H1 (cell line): ENCODE measurements at regions not wholly inside any gene's neighbourhood (a gene's known extent, or its start where the extent isn't known, plus 50 kb on each side); places are given as distances from the start of the nearest gene placed in this dataset.

Source experiments
- CTCF ChIA-PET: fragments of 300-600 bp; sonication (Branson Sonifier 250); formaldehyde crosslinking; loops from one replicate; lab custom pipeline; 2021; ENCODE audit not compliant: partially characterized antibody; lab: Charles Lee
- POLR2A ChIA-PET: fragments of 300-600 bp; sonication (Branson Sonifier 250); formaldehyde crosslinking; loops from one replicate; lab custom pipeline; 2021; ENCODE audit warnings: inconsistent platforms; ENCODE audit not compliant: partially characterized antibody; lab: Charles Lee
- DNase-seq, 2 experiments: peaks; one replicate each; pipeline versions ENCODE4 v3.0.0 to v3.0.0-alpha.2; 2010 to 2022; ENCODE audit warnings: low spot score in 2 of 2, low read depth in 1 of 2, mixed read lengths in 1 of 2
- FAIRE-seq: peaks from 2 replicates; lab custom pipeline; 2011; peaks lifted over from hg19 to GRCh38; lab: Jason Lieb, UNC
- H2AFZ ChIP-seq: 2 replicates; pipeline ENCODE4 v1.8.1; 2012; ENCODE audit warnings: low read length, inconsistent platforms
- H2AK5ac ChIP-seq: 2 replicates; pipeline ENCODE4 v1.6.1; 2013; ENCODE audit warnings: low read depth, low read length
- H2BK120ac ChIP-seq: replicated peaks from 2 replicates; pipeline ENCODE3; 2013; ENCODE audit warnings: low read depth, low read length, inconsistent platforms
- H2BK12ac ChIP-seq: 2 replicates; pipeline ENCODE4 v1.6.1; 2013; ENCODE audit warnings: low read depth, low read length
- H2BK15ac ChIP-seq: 2 replicates; pipeline ENCODE4 v1.6.1; 2013; ENCODE audit warnings: low read length
- H2BK20ac ChIP-seq: 2 replicates; pipeline ENCODE4 v1.6.1; 2013; ENCODE audit warnings: low read length
- H2BK5ac ChIP-seq: 2 replicates; pipeline ENCODE4 v1.6.1; 2013; ENCODE audit warnings: low read depth, low read length
- H3K14ac ChIP-seq: 2 replicates; pipeline ENCODE4 v1.6.1; 2013; ENCODE audit warnings: inconsistent platforms; ENCODE audit not compliant: insufficient read length
- H3K18ac ChIP-seq: 2 replicates; pipeline ENCODE4 v1.6.1; 2013; ENCODE audit warnings: low read length; ENCODE audit errors: extremely low read depth
- H3K23ac ChIP-seq: 2 replicates; pipeline ENCODE4 v1.6.1; 2013; ENCODE audit warnings: inconsistent platforms; ENCODE audit not compliant: insufficient read length
- H3K23me2 ChIP-seq: 2 replicates; pipeline ENCODE4 v1.6.1; 2013; ENCODE audit warnings: low read depth, low read length
- H3K27ac ChIP-seq: 2 replicates; pipeline ENCODE4 v1.6.1; 2011; ENCODE audit warnings: low read depth, low read length, inconsistent platforms
- H3K27me3 ChIP-seq, 4 experiments: replicated peaks in 1 of 4; 1 replicate in 1 of 4; 2 replicates in 3 of 4; pipeline versions ENCODE4 v1.6.1 to v1.8.1; 2011 to 2013; ENCODE audit warnings: low read length in 3 of 4, mild to moderate bottlenecking in 3 of 4, inconsistent platforms in 2 of 4, mixed read lengths in 2 of 4, moderate library complexity in 1 of 4; ENCODE audit not compliant: control insufficient read depth in 3 of 4, insufficient read depth in 3 of 4; ENCODE audit errors: extremely low read depth in 1 of 4
- H3K36me3 ChIP-seq, 4 experiments: 2 replicates each; pipeline versions ENCODE4 v1.6.1 to v1.8.1; 2011 to 2013; ENCODE audit warnings: mild to moderate bottlenecking in 4 of 4, low read length in 3 of 4, moderate library complexity in 2 of 4, control low read depth in 1 of 4, inconsistent platforms in 1 of 4; ENCODE audit not compliant: insufficient read depth in 4 of 4, control insufficient read depth in 2 of 4
- H3K4ac ChIP-seq: replicated peaks from 2 replicates; pipeline ENCODE3; 2013; ENCODE audit warnings: low read length, low read depth, mixed read lengths, inconsistent platforms; ENCODE audit not compliant: insufficient read length
- H3K4me1 ChIP-seq, 4 experiments: replicated peaks in 1 of 4; 1 replicate in 1 of 4; 2 replicates in 3 of 4; pipeline versions ENCODE4 v1.6.1 to v1.8.1; 2011 to 2013; ENCODE audit warnings: low read length in 3 of 4, inconsistent platforms in 2 of 4, mixed read lengths in 1 of 4; ENCODE audit not compliant: insufficient read depth in 4 of 4, control insufficient read depth in 3 of 4
- H3K4me2 ChIP-seq, 2 experiments: 2 replicates each; pipeline versions ENCODE4 v1.6.1 to v1.8.1; 2011 to 2013; ENCODE audit warnings: low read depth in 2 of 2, low read length in 2 of 2, control low read depth in 1 of 2, inconsistent platforms in 1 of 2, mild to moderate bottlenecking in 1 of 2; ENCODE audit not compliant: insufficient read depth in 1 of 2
- H3K4me3 ChIP-seq, 4 experiments: fragments of 200-600, 300-600 bp in 1 of 4; sonication (generic), shearing (Covaris generic), sonication (Bioruptor Twin) in 1 of 4; 2 replicates each; pipeline versions ENCODE4 v1.5.1 to v1.8.1; 2011 to 2016; ENCODE audit warnings: low read length in 4 of 4, low read depth in 3 of 4, control low read depth in 2 of 4, inconsistent platforms in 2 of 4, mild to moderate bottlenecking in 2 of 4, mixed read lengths in 1 of 4, moderate library complexity in 1 of 4; ENCODE audit not compliant: insufficient read depth in 2 of 4; ENCODE audit errors: extremely low read depth in 1 of 4
- H3K56ac ChIP-seq: replicated peaks from 2 replicates; pipeline ENCODE3; 2013; ENCODE audit warnings: low read depth, mild to moderate bottlenecking, mixed read lengths, low read length, inconsistent platforms; ENCODE audit not compliant: insufficient read length
- H3K79me1 ChIP-seq: 2 replicates; pipeline ENCODE4 v1.6.1; 2013; ENCODE audit warnings: low read depth, low read length, control low read depth
- H3K79me2 ChIP-seq, 2 experiments: 2 replicates each; pipeline versions ENCODE4 v1.6.1 to v1.8.1; 2012 to 2013; ENCODE audit warnings: low read length in 2 of 2, mild to moderate bottlenecking in 2 of 2, inconsistent platforms in 1 of 2; ENCODE audit not compliant: insufficient read depth in 2 of 2, control insufficient read depth in 1 of 2
- H3K9ac ChIP-seq, 4 experiments: replicated peaks in 1 of 4; 1 replicate in 1 of 4; 2 replicates in 3 of 4; pipeline versions ENCODE4 v1.6.1 to v1.8.1; 2011 to 2013; ENCODE audit warnings: low read depth in 3 of 4, low read length in 3 of 4, control low read depth in 2 of 4, mild to moderate bottlenecking in 2 of 4, moderate library complexity in 2 of 4, inconsistent platforms in 1 of 4; ENCODE audit errors: extremely low read depth in 1 of 4
- H3K9me3 ChIP-seq, 2 experiments: 2 replicates each; pipeline versions ENCODE4 v1.6.1 to v1.8.1; 2012 to 2013; ENCODE audit warnings: mild to moderate bottlenecking in 2 of 2, moderate library complexity in 2 of 2, control low read depth in 1 of 2, inconsistent platforms in 1 of 2, low read depth in 1 of 2, low read length in 1 of 2, mixed read lengths in 1 of 2; ENCODE audit not compliant: insufficient read depth in 2 of 2
- H4K20me1 ChIP-seq, 2 experiments: replicated peaks in 1 of 2; 2 replicates each; pipeline versions ENCODE3 to v1.8.1; 2011 to 2013; ENCODE audit warnings: inconsistent platforms in 2 of 2, low read length in 2 of 2, mild to moderate bottlenecking in 1 of 2; ENCODE audit not compliant: insufficient read depth in 2 of 2, control insufficient read depth in 1 of 2
- H4K5ac ChIP-seq: 2 replicates; pipeline ENCODE4 v1.6.1; 2013; ENCODE audit warnings: low read length, low read depth, mixed read lengths, inconsistent platforms; ENCODE audit not compliant: insufficient read length
- H4K8ac ChIP-seq: 2 replicates; pipeline ENCODE4 v1.8.0; 2013; ENCODE audit warnings: mild to moderate bottlenecking, moderate library complexity, low read length, inconsistent platforms; ENCODE audit not compliant: insufficient read depth; ENCODE audit errors: extremely low read depth
- H4K91ac ChIP-seq: replicated peaks from 2 replicates; pipeline ENCODE3; 2013; ENCODE audit warnings: low read length, mixed read lengths, inconsistent platforms; ENCODE audit not compliant: insufficient read length
- BACH1 ChIP-seq: IDR thresholded peaks from 2 replicates; pipeline ENCODE4 v1.6.1; 2012; ENCODE audit warnings: low read length, improper control_type of control experiment
- CBX8 ChIP-seq: fragments of 300-800, 300-1000 bp; sonication (generic); IDR thresholded peaks from 2 replicates; pipeline ENCODE4 v1.7.1; 2016; ENCODE audit warnings: low read depth, low read length, borderline replicate concordance
- CREB1 ChIP-seq: IDR thresholded peaks from 2 replicates; pipeline ENCODE4 v1.6.1; 2012; ENCODE audit warnings: inconsistent platforms
- HDAC2 ChIP-seq, 2 experiments: fragments of 300-600 bp in 1 of 2; sonication (generic) in 1 of 2; IDR thresholded peaks; 2 replicates each; pipeline ENCODE4 v1.6.1; 2011 to 2012; ENCODE audit warnings: low read depth in 2 of 2, low read length in 2 of 2, mild to moderate bottlenecking in 2 of 2, moderate library complexity in 2 of 2, borderline replicate concordance in 1 of 2, inconsistent platforms in 1 of 2
- JUND ChIP-seq: IDR thresholded peaks from 2 replicates; pipeline ENCODE4 v1.6.1; 2011; ENCODE audit warnings: mild to moderate bottlenecking, improper control_type of control experiment, low read length
- KDM4A ChIP-seq: IDR thresholded peaks from one replicate; pipeline ENCODE4 v1.7.1; 2012; ENCODE audit warnings: low read depth, mild to moderate bottlenecking, moderate library complexity, low read length, inconsistent platforms; ENCODE audit not compliant: severe bottlenecking
- MAX ChIP-seq: IDR thresholded peaks from 2 replicates; pipeline ENCODE4 v1.6.1; 2012; ENCODE audit warnings: inconsistent platforms
- NANOG ChIP-seq: IDR thresholded peaks from 2 replicates; pipeline ENCODE4 v1.6.1; 2011; ENCODE audit warnings: low read length, low read depth, mild to moderate bottlenecking, inconsistent platforms; ENCODE audit not compliant: insufficient read depth, poor library complexity, severe bottlenecking
- RAD21 ChIP-seq, 2 experiments: IDR thresholded peaks in 1 of 2; conservative IDR thresholded peaks in 1 of 2; 2 replicates each; pipeline ENCODE4 v1.6.1; 2011; ENCODE audit warnings: low read depth in 2 of 2, low read length in 2 of 2, improper control_type of control experiment in 1 of 2, inconsistent platforms in 1 of 2, mild to moderate bottlenecking in 1 of 2, moderate library complexity in 1 of 2
- RBBP5 ChIP-seq: IDR thresholded peaks from 2 replicates; pipeline ENCODE4 v1.7.1; 2012; ENCODE audit warnings: low read depth, mild to moderate bottlenecking, inconsistent platforms, low read length, moderate library complexity, borderline replicate concordance
- SIN3A ChIP-seq, 2 experiments: IDR thresholded peaks in 1 of 2; conservative IDR thresholded peaks in 1 of 2; 2 replicates each; pipeline ENCODE4 v1.6.1; 2011 to 2012; ENCODE audit warnings: low read length in 2 of 2, improper control_type of control experiment in 1 of 2, low read depth in 1 of 2, mild to moderate bottlenecking in 1 of 2
- SUZ12 ChIP-seq: fragments of 200-600 bp; sonication (generic); IDR thresholded peaks from 2 replicates; pipeline ENCODE4 v1.6.1; 2012; ENCODE audit warnings: mild to moderate bottlenecking, inconsistent platforms, low read length, moderate library complexity, mixed read lengths
- TAF1 ChIP-seq: IDR thresholded peaks from 2 replicates; pipeline ENCODE4 v1.6.1; 2011; ENCODE audit warnings: mild to moderate bottlenecking, low read depth, low read length
- WGBS, 2 experiments: shearing (Covaris generic) in 1 of 2; methylation state at CpG; one replicate each; pipeline versions ENCODE4 v1.1.6 to v1.1.7; 2013 to 2015; ENCODE audit warnings: low lambda C conversion rate in 2 of 2, mixed read lengths in 2 of 2, inconsistent platforms in 1 of 2, low coverage in 1 of 2, missing lambda C conversion rate in 1 of 2; ENCODE audit not compliant: insufficient replicate concordance in 2 of 2, insufficient coverage in 1 of 2, insufficient read length in 1 of 2; ENCODE audit errors: extremely low coverage in 1 of 2, missing lambda C conversion rate in 1 of 2; 5-methylcytosine and 5-hydroxymethylcytosine counted together

DNA sequence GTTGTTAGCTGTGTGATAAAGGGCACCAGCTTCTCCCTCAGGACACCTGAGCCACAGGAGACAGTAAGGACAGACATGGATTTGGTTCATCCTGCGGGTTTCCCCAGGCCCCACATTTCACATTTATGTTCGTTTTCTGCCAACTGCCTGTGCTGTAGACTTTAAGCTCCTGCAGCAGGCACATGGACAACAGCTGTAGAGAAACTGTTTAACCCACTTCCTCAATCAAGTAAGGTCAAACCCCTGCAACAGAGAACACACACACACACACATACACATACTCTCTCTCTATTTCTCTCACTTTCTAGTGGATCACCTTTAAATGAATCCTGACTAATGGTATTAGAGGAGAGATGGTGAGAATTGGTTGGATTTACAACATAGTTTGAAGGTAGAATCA, 90.7 kb downstream of the C11orf87 start:
- Histone ChIP-seq H3K23me2 (no peaks in the 10 kb centered on the region), H3K56ac (no peak overlapping the region), H3K27ac (no peak overlapping the region), H3K14ac (no peak overlapping the region), H4K5ac (no peak overlapping the region), H3K9me3 (no peaks in the 10 kb centered on the region), H3K4ac (no peak overlapping the region), H3K23ac (no peak overlapping the region), H2BK20ac (no peak overlapping the region), H3K36me3 (no peaks in the 10 kb centered on the region), H3K4me3 (no peak overlapping the region), H3K9ac (no peak overlapping the region), H2AFZ (0 out of 2 replicates have a peak overlapping the region, but pooled peaks have one; percentile 22), H3K27me3 (no peaks in the 10 kb centered on the region), H3K79me2 (no peaks in the 10 kb centered on the region), H2BK15ac (no peak overlapping the region), H2BK120ac (no peak overlapping the region), H3K79me1 (no peaks in the 10 kb centered on the region), H4K91ac (no peak overlapping the region), H3K18ac (no peak overlapping the region), H3K4me1 (no peaks in the 10 kb centered on the region), H3K4me2 (no peak overlapping the region), H2BK12ac (no peak overlapping the region), H2AK5ac (no peak overlapping the region), H2BK5ac (no peak overlapping the region), H4K8ac (no peak overlapping the region), H4K20me1 (no peaks in the 10 kb centered on the region)
- FAIRE-seq, result no peak
- POLR2A ChIA-PET, result no interaction called here
- CTCF ChIA-PET, result interaction anchor here (0.5 to 1.0 kb wide), 3 partner anchors 19 to 86 kb away, joined by 3 to 4 read pairs (median 4); no protein-coding TSS in a partner anchor
- DNase-seq, result no peak
- 83% methylated on average over 2 of the region's 2 CpGs; no CpG with 5 or more reads in 1 of the 2 experiments for WGBS, 2 experiments
- TF ChIP-seq TAF1, result no peak
- TF ChIP-seq SIN3A (conservative IDR thresholded peaks at IDR 0.05 in 1 of 2, IDR thresholded peaks at IDR 0.05 in 1 of 2; ENCODE audit: low read depth in 1 of 2, low read length in 2 of 2), result no peak
- TF ChIP-seq JUND, result no peak
- TF ChIP-seq CBX8, result no peak
- no peak for TF ChIP-seq MAX
- no peak for TF ChIP-seq CREB1
- TF ChIP-seq RAD21 (IDR thresholded peaks at IDR 0.05 in 1 of 2, conservative IDR thresholded peaks at IDR 0.05 in 1 of 2; ENCODE audit: low read depth in 2 of 2, low read length in 2 of 2), result no peak
- no peak for TF ChIP-seq RBBP5
- no peak for TF ChIP-seq KDM4A
- no peak for TF ChIP-seq BACH1
- no peak for TF ChIP-seq SUZ12
- TF ChIP-seq NANOG, result no peak
- no peak for TF ChIP-seq HDAC2 (IDR thresholded peaks at IDR 0.05; ENCODE audit: borderline replicate concordance in 1 of 2, low read depth in 2 of 2, low read length in 2 of 2)
